ENCODE measurements at regions not wholly inside any gene's neighbourhood (a gene's known extent, or its start where the extent isn't known, plus 50 kb on each side); places are given as distances from the start of the nearest gene placed in this dataset.

- Histone ChIP-seq H3K9me3 (replicated peaks; ENCODE audit: control insufficient read depth, insufficient read depth, low read length) (no peaks in the 10 kb centered on the region), H3K9ac (replicated peaks; ENCODE audit: extremely low read depth, insufficient read depth, low read length) (no peak overlapping the region), H3K79me2 (ENCODE audit: control insufficient read depth, insufficient read depth, low read length) (no peaks in the 10 kb centered on the region), H3K9me1 (replicated peaks; ENCODE audit: control insufficient read depth, extremely low read depth, insufficient read depth, low read length) (no peaks in the 10 kb centered on the region), H3K27ac (ENCODE audit: insufficient read depth, low read depth, low read length) (no peak overlapping the region), H4K20me1 (replicated peaks; ENCODE audit: control insufficient read depth, extremely low read depth, insufficient read depth, low read length) (no peaks in the 10 kb centered on the region), H3K4me2 (ENCODE audit: insufficient read depth, low read length) (no peak overlapping the region), H3K27me3 (ENCODE audit: control insufficient read depth in 2 of 2, insufficient read depth in 2 of 2, low read length in 2 of 2) (no peaks in the 10 kb centered on the region), H2AFZ (ENCODE audit: low read depth, low read length) (no peak overlapping the region), H3K36me3 (ENCODE audit: control insufficient read depth in 2 of 2, extremely low read depth in 1 of 2, insufficient read depth in 2 of 2, low read length in 2 of 2) (no peaks in the 10 kb centered on the region), H3K4me1 (ENCODE audit: control insufficient read depth, extremely low read depth, insufficient read depth, low read length) (no peaks in the 10 kb centered on the region), H3K4me3 (replicated peaks in 1 of 3; ENCODE audit: insufficient read depth in 1 of 3, low read depth in 1 of 3, low read length in 3 of 3) (no peak overlapping the region)
- FAIRE-seq (no peak), DNase-seq (ENCODE audit: low read depth, low spot score) (no peak)
- dilution Hi-C loops (cut with MboI; ENCODE audit: extremely low pct_ligation_motif_present, low sequenced_read_pairs) (no loop called here), intact Hi-C loops (cut with micrococcal nuclease) (no loop called here)
- CTCF ChIA-PET = interaction anchor here (0.9 kb wide), 1 partner anchor 9 kb away, joined by 3 read pairs; no protein-coding TSS in a partner anchor
- TF ChIP-seq EZH2 (IDR thresholded peaks at IDR 0.05; ENCODE audit: borderline replicate concordance, low read depth, low read length, severe bottlenecking) (no peak), POLR2AphosphoS5 (IDR thresholded peaks at IDR 0.05; ENCODE audit: insufficient read depth, low read depth, low read length) (no peak), GATA2 (IDR thresholded peaks at IDR 0.05; ENCODE audit: insufficient read depth, insufficient read length, low read depth, low read length) (no peak)
- POLR2A ChIA-PET = no interaction called here
- BruUV-seq (replicated peaks) = no TSS peak
These were observed 909.2 kb downstream of the CCDC85A start for GRCh38 chr2:57093020-57093419.

GRCh38 chr2:57097855-57098254 lies 914.1 kb downstream of the CCDC85A start:
- no peaks in the 10 kb centered on the region for H3K9me3 ChIP-seq (replicated peaks; ENCODE audit: control insufficient read depth, insufficient read depth, low read length)
- no peaks in the 10 kb centered on the region for H4K20me1 ChIP-seq (replicated peaks; ENCODE audit: control insufficient read depth, extremely low read depth, insufficient read depth, low read length)
- H3K27ac ChIP-seq (ENCODE audit: insufficient read depth, low read depth, low read length) = no peak overlapping the region
- H3K4me3 ChIP-seq (replicated peaks in 1 of 3; ENCODE audit: insufficient read depth in 1 of 3, low read depth in 1 of 3, low read length in 3 of 3) = no peak overlapping the region
- intact Hi-C loops (cut with micrococcal nuclease) (no loop called here), dilution Hi-C loops (cut with MboI; ENCODE audit: extremely low pct_ligation_motif_present, low sequenced_read_pairs) (no loop called here)
- no peaks in the 10 kb centered on the region for H3K79me2 ChIP-seq (ENCODE audit: control insufficient read depth, insufficient read depth, low read length)
- H3K9ac ChIP-seq (replicated peaks; ENCODE audit: extremely low read depth, insufficient read depth, low read length) = no peak overlapping the region
- H3K36me3 ChIP-seq (ENCODE audit: control insufficient read depth in 2 of 2, extremely low read depth in 1 of 2, insufficient read depth in 2 of 2, low read length in 2 of 2) = no peaks in the 10 kb centered on the region
- DNase-seq (ENCODE audit: low read depth, low spot score) = no peak
- ChIA-PET POLR2A (no interaction called here), CTCF (no interaction called here)
- H3K4me2 ChIP-seq (ENCODE audit: insufficient read depth, low read length) = no peak overlapping the region
- FAIRE-seq = no peak
- H3K4me1 ChIP-seq (ENCODE audit: control insufficient read depth, extremely low read depth, insufficient read depth, low read length) = no peaks in the 10 kb centered on the region
- H3K9me1 ChIP-seq (replicated peaks; ENCODE audit: control insufficient read depth, extremely low read depth, insufficient read depth, low read length) = no peaks in the 10 kb centered on the region
- TF ChIP-seq GATA2 (IDR thresholded peaks at IDR 0.05; ENCODE audit: insufficient read depth, insufficient read length, low read depth, low read length) (no peak), EZH2 (IDR thresholded peaks at IDR 0.05; ENCODE audit: borderline replicate concordance, low read depth, low read length, severe bottlenecking) (no peak), MYC (IDR thresholded peaks at IDR 0.05; ENCODE audit: low read depth, low read length) (no peak), MAX (IDR thresholded peaks at IDR 0.05; ENCODE audit: insufficient read depth, insufficient read length) (no peak), JUN (IDR thresholded peaks at IDR 0.05; ENCODE audit: borderline replicate concordance, insufficient read depth, insufficient read length, low read depth) (no peak)
- no peaks in the 10 kb centered on the region for H3K27me3 ChIP-seq (ENCODE audit: control insufficient read depth in 2 of 2, insufficient read depth in 2 of 2, low read length in 2 of 2)
- H2AFZ ChIP-seq (ENCODE audit: low read depth, low read length) = no peak overlapping the region
- BruUV-seq (replicated peaks) = no TSS peak

All from endothelial cell of umbilical vein (primary cell).